ENCODE measurements at regions not wholly inside any gene's neighbourhood (a gene's known extent, or its start where the extent isn't known, plus 50 kb on each side); places are given as distances from the start of the nearest gene placed in this dataset.
"Not testable (repeated sequence)": the region's sequence is repeated elsewhere in the genome, so short reads cannot be mapped to it uniquely, and the experiment has no call there.

DNA sequence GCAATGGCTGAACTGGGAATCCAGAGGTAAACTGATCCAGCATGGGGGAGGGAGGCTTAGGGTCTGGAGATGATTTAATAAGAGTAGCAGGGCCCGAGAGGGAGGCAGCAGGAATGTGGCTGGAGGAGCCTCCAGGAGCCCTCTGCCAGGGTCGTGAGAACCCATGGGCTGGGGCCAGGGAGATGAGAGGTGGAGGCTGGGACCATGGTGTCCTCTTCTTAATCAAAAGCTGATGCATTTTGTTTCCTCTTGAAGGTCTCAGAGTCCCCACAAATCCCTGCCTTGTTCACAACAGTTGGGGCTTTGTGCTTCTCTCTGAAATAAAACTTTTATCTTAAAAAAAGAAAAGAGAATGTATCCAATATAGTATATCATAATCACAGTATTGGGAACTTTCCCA lies 123.7 kb upstream of the ZNF516 start:
- Histone ChIP-seq H3K4me3 (ENCODE audit: low read length) (no peak overlapping the region), H3K9me3 (ENCODE audit: low read depth, low read length) (no peaks in the 10 kb centered on the region), H3K4me1 (ENCODE audit: insufficient read depth, low read length) (peaks cover 36% of the 10 kb centered on the region), H3K27me3 (ENCODE audit: insufficient read depth, low read length) (no peaks in the 10 kb centered on the region)

DNA sequence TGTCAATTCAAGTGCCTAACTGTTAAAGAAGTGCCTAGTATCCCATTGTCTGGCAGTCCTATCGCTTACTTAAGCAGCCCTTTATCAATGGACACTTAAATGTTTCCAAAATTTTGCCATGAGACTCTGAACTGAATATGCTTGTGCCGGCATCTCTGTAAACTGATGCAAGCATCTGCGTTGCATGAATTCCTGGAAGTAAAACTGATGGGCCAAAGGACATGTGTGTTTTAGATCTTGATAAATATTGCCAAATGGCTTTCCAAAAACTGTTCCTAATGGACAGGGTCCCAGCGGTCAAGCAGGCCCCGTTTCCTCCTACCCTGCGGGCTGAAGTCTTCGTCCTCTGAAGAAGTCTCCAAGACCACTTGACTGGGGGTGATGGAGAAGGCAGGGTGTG lies 121.3 kb upstream of the ZNF516 start:
- H3K9me3 ChIP-seq (ENCODE audit: low read depth, low read length), result no peaks in the 10 kb centered on the region
- peaks cover 29% of the 10 kb centered on the region for H3K4me1 ChIP-seq (ENCODE audit: insufficient read depth, low read length)
- H3K27me3 ChIP-seq (ENCODE audit: insufficient read depth, low read length), result no peaks in the 10 kb centered on the region
- no peak overlapping the region for H3K4me3 ChIP-seq (ENCODE audit: low read length)

DNA sequence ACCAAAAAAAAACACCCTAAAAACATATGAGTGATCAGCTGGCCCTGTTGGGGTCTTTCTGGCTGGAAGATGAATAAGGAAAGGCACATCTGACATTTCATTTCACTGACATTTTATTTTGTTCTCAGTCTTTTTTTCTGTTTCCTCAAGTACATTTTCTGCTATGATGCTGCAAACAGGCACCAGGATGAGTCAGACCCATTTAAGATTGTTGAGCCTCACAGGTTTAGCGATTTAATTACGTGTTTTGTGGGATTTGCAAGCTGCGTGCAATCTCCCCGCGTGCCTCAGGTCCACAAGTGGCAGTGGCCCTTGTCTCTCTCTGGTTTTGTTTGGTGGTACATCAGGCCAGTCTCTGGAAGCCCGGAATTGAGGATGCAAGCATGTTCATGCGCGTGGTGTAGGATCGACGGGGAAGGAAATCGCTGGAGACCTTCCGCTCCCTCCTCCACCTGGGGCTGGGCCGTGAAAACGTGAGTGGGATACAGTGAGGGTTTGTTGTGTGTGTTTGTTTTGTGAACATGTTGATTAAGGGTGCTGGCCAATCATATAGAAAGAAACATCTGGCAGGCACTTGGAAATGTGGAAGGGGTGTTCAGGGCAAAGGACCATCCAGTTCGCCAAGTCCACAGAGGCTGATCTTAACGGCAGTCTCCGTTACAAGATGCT lies 120.2 kb upstream of the ZNF516 start:
- no peaks in the 10 kb centered on the region for H3K27me3 ChIP-seq (ENCODE audit: insufficient read depth, low read length)
- H3K4me1 ChIP-seq (ENCODE audit: insufficient read depth, low read length), result peaks cover 17% of the 10 kb centered on the region
- H3K4me3 ChIP-seq (ENCODE audit: low read length), result no peak overlapping the region
- H3K9me3 ChIP-seq (ENCODE audit: low read depth, low read length), result no peaks in the 10 kb centered on the region

DNA sequence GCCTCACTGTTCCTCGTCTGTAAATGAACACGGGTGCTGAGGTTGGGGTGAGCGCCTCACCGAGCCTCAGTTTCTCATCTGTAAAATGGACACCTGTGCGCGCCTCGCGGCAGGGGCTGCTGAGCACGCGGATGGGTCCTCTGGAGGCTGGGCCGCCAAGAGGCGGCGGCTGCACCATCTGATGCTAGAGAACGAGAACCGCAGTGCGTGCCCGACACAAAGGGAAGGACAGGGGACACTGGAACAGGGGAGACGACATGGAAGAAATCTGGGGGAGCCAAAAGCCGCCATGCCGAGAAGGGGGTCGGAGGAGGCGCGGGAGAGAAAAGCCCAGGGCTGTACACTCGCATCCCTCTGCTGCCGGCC lies 118.7 kb upstream of the ZNF516 start:
- H3K4me1 ChIP-seq (ENCODE audit: insufficient read depth, low read length), result peaks cover 4% of the 10 kb centered on the region
- no peak overlapping the region for H3K4me3 ChIP-seq (ENCODE audit: low read length)
- no peaks in the 10 kb centered on the region for H3K9me3 ChIP-seq (ENCODE audit: low read depth, low read length)
- H3K27me3 ChIP-seq (ENCODE audit: insufficient read depth, low read length), result no peaks in the 10 kb centered on the region

DNA sequence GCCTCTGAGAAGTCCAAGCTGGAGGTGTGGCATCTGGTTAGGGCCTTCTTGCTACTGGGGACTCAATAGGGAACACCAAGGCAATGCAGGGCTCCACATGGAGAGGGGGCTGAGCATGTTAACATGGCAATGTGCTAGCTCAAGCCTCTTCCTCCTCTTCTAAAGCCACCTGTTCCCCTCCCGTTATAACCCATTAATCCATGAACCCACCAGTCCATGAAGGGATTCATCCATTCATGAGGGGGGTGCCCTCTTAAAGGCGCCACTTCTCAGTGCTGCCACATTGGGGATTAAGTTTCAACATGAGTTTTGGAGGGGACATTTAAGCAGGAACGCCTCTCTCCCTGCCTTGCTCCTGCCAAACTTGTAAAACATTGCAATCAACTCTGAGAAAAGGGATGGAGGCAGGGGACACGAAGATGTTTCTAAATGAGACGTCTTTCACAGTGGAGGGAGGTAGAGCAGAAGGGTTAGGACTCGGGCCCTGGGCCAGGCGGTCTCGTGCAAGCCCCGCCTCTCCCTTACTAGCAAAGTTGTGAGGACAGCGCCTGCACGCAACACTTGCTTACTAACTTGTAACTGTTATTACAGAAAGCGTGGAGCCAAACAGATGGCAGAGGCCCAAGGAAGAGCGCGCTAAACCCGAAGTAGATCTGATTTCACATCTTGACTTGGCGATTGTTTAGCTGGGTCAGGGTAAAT lies 118.2 kb upstream of the ZNF516 start:
- Histone ChIP-seq H3K4me3 (ENCODE audit: low read length) (no peak overlapping the region), H3K9me3 (ENCODE audit: low read depth, low read length) (no peaks in the 10 kb centered on the region), H3K4me1 (ENCODE audit: insufficient read depth, low read length) (no peaks in the 10 kb centered on the region), H3K27me3 (ENCODE audit: insufficient read depth, low read length) (no peaks in the 10 kb centered on the region)

DNA sequence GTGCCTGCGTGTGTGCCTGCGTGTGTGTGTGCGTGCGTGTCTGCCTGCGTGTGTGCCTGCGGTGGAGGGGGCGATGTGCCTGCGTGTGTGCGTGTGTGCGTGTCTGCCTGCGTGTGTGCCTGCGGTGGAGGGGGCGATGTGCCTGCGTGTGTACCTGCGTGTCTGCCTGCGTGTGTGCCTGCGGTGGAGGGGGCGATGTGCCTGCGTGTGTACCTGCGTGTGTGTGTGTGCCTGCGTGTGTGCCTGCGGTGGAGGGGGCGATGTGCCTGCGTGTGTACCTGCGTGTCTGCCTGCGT lies 116.7 kb upstream of the ZNF516 start:
- H3K9me3 ChIP-seq (ENCODE audit: low read depth, low read length); H3K27me3 ChIP-seq (ENCODE audit: insufficient read depth, low read length); H3K4me1 ChIP-seq (ENCODE audit: insufficient read depth, low read length); H3K4me3 ChIP-seq (ENCODE audit: low read length): not testable (repeated sequence)

DNA sequence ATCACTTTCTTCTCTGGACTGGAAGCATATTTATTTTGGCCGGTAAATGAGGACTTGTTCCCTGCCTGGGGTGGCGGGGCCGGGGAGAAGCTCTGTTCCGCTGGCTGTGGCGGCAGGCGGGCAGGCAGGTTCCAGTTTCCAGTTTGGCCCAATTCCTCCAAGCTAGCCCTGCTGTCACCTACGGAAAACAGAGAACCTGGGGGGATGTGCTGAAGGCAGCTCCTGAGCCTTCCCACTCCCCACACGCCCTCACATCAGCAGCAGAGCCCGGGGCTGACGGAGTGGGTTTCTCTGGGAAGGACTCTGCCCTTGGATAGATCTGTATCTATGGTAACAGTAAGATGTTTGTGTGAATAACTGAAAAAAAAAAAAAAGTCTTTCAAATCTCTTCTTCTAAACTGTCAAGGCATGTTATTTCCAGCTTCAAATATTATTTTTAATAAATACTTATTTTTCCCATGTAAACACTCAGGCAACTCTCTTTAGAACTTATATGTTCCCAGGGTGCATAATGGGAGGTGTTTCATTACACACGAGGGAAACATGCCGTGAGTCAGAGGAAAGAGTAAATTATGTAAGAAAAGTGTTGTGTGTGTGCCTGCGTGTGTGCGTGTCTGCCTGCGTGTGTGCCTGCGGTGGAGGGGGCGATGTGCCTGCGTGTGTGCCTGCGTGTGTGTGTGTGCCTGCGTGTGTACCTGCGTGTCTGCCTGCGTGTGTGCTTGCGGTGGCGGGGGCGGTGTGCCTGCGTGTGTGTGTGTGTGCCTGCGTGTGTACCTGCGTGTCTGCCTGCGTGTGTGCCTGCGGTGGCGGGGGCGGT lies 116.1 kb upstream of the ZNF516 start:
- H3K4me1 ChIP-seq (ENCODE audit: insufficient read depth, low read length), result no peaks in the 10 kb centered on the region
- H3K27me3 ChIP-seq (ENCODE audit: insufficient read depth, low read length), result no peaks in the 10 kb centered on the region
- no peak overlapping the region for H3K4me3 ChIP-seq (ENCODE audit: low read length)
- no peaks in the 10 kb centered on the region for H3K9me3 ChIP-seq (ENCODE audit: low read depth, low read length)

DNA sequence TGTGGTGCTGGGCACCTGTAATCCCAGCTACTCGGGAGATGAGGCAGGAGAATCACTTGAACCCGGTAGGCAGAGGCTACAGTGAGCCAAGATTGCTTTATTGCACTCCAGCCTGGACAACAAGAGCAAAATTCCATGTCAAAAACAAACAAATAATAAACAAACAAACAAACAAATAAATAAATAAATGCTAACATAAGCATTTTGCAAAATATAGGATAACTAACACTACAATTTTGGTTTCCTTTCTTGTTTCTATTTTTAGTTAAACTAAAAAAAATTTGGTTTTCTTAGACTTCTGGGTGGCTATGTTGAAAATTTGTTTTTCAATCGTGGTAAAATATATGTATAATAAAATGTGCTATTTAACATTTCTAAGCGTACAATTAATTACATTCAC lies 115.0 kb upstream of the ZNF516 start:
- no peaks in the 10 kb centered on the region for H3K9me3 ChIP-seq (ENCODE audit: low read depth, low read length)
- no peaks in the 10 kb centered on the region for H3K27me3 ChIP-seq (ENCODE audit: insufficient read depth, low read length)
- H3K4me3 ChIP-seq (ENCODE audit: low read length), result no peak overlapping the region

DNA sequence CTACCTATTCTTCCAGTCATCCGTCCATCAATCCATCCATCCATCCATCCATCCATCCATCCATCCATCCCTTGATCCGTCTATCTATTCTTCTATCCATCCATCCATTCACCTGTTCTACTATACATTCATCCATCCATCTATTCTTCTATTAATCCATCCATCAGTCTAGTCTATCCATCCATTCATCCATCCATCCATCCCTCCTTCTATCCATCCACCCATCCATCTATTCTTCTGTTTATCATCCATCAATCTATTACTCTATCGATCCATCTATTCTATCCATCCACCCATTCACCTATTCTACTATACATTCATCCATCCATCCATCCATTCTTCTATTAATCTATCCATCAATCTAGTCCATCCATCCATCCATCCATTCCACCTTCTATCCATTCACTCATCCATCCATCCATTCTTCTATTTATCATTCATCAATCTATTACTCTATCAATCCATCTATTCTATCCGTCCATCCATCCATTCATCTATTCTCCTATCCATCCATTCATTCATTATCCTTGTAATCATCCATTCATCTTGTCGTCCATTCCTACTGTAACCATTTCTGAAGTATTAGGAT lies 110.4 kb upstream of the ZNF516 start:
- Histone ChIP-seq H3K27me3 (ENCODE audit: insufficient read depth, low read length) (no peaks in the 10 kb centered on the region), H3K4me1 (ENCODE audit: insufficient read depth, low read length) (no peaks in the 10 kb centered on the region), H3K4me3 (ENCODE audit: low read length) (no peak overlapping the region), H3K9me3 (ENCODE audit: low read depth, low read length) (no peaks in the 10 kb centered on the region)

More for the DNA sequence above, 115.0 kb upstream of the ZNF516 start:
- no peaks in the 10 kb centered on the region for H3K4me1 ChIP-seq (ENCODE audit: insufficient read depth, low read length)

DNA sequence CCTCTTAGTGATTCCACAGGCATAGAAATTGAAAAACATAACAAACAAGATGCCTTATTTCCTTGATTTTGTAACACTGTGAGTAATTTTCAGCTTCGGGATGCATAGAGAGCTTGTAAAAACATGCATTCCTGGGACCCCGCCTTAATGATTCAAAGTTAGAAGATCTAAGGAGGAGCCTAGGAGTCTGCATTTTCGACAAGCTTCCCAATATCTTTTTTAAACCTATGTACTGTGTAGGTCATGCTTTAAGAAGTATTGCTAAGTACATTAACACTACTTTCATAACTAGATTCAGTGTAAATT lies 109.8 kb upstream of the ZNF516 start:
- H3K9me3 ChIP-seq (ENCODE audit: low read depth, low read length), result no peaks in the 10 kb centered on the region
- H3K4me3 ChIP-seq (ENCODE audit: low read length), result no peak overlapping the region
- H3K27me3 ChIP-seq (ENCODE audit: insufficient read depth, low read length), result no peaks in the 10 kb centered on the region
- no peaks in the 10 kb centered on the region for H3K4me1 ChIP-seq (ENCODE audit: insufficient read depth, low read length)

DNA sequence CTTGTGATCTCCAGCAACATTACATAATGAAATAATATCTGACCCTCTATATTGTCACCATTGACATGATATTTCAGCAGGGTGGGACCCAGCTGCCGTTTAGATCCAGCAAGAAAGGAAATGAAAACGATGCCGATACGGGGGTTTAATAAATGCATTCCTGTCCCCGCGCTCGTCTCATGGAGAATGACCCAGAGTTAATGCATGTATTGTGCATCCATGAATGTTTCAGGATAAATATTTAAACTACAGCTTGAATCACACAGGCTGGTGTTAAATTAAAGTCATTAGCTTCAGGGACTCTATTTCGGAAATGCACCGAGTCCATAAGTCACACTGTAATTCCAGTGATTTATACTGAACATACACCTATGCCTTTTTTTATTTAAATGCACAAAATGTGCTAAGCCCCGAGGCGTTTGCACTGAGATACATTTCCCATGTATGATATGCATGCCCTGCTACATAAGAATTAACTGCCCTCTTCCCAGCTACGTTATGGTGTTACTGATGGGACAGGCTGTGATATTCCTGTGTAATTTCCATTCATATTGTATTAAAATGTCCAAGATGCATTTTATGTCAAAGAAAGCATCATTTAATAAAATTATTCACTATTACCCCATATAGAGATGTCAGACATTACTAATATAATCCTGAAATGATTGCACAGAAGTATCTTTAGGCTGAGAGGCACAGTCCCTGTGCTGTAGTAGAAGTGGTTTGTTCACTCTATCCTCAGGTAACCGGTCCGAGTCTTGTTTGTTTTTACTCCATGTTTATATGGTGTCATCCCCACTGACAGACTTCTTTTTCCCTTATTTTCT lies 109.3 kb upstream of the ZNF516 start:
- H3K4me3 ChIP-seq (ENCODE audit: low read length), result no peak overlapping the region
- no peaks in the 10 kb centered on the region for H3K4me1 ChIP-seq (ENCODE audit: insufficient read depth, low read length)
- H3K9me3 ChIP-seq (ENCODE audit: low read depth, low read length), result no peaks in the 10 kb centered on the region
- H3K27me3 ChIP-seq (ENCODE audit: insufficient read depth, low read length), result no peaks in the 10 kb centered on the region

DNA sequence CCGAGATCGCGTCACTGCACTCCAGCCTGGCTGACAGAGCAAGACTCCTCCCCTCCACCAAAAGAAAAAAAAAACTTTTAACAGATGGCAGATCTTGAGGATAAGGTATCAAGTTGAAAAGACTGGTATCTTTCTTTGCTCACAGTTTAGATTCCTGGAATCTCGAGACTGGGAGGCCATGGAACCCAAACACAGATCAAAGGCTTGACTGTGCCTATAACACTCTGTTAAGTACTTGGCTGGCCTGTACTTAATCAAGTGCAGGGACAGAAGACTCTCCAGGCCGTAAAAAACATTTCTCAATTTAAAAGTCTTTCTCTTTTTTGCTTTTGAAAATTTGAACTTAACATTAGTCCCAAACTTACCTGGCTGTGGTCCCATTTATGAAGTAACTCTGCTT lies 107.1 kb upstream of the ZNF516 start:
- no peaks in the 10 kb centered on the region for H3K27me3 ChIP-seq (ENCODE audit: insufficient read depth, low read length)
- no peaks in the 10 kb centered on the region for H3K9me3 ChIP-seq (ENCODE audit: low read depth, low read length)

DNA sequence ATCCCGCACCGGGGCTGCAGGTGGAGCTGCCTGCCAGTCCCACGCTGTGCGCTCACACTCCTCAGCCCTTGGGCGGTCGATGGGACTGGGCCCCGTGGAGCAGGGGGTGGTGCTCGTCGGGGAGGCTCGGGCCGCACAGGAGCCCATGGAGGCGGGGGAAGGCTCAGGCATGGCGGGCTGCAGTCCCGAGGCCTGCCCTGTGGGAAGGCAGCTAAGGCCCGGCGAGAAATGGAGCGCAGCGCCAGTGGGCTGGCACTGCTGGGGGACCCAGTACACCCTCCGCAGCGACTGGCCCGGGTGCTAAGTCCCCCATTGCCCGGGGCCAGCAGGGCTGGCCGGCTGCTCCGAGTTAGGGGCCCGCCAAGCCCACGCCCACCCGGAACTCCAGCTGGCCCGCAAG lies 105.0 kb upstream of the ZNF516 start:
- H3K4me3 ChIP-seq (ENCODE audit: low read length); H3K27me3 ChIP-seq (ENCODE audit: insufficient read depth, low read length); H3K4me1 ChIP-seq (ENCODE audit: insufficient read depth, low read length); H3K9me3 ChIP-seq (ENCODE audit: low read depth, low read length): not testable (repeated sequence)

More for the DNA sequence above, 107.1 kb upstream of the ZNF516 start:
- Histone ChIP-seq H3K4me3 (ENCODE audit: low read length) (no peak overlapping the region), H3K4me1 (ENCODE audit: insufficient read depth, low read length) (no peaks in the 10 kb centered on the region)

DNA sequence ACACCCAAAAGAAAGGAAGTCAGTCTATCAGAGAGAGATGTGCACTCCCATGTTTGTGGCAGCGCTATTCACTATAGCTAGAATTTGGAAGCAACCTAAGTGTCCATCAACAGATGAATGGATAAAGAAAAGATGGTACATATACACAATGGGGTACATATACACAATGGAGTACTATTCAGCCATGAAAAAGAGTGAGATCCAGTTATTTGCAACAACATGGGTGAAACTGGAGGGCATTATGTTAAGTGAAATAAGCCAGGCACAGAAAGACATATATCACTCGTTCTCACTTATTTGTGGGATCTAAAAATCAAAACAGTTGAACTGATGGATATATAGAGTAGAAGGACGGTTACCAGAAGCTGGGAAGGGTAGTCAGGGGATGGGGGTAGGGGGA lies 99.9 kb upstream of the ZNF516 start:
- H3K9me3 ChIP-seq (ENCODE audit: low read depth, low read length), result no peaks in the 10 kb centered on the region
- peaks cover 12% of the 10 kb centered on the region for H3K4me1 ChIP-seq (ENCODE audit: insufficient read depth, low read length)
- no peak overlapping the region for H3K4me3 ChIP-seq (ENCODE audit: low read length)
- H3K27me3 ChIP-seq (ENCODE audit: insufficient read depth, low read length), result no peaks in the 10 kb centered on the region

DNA sequence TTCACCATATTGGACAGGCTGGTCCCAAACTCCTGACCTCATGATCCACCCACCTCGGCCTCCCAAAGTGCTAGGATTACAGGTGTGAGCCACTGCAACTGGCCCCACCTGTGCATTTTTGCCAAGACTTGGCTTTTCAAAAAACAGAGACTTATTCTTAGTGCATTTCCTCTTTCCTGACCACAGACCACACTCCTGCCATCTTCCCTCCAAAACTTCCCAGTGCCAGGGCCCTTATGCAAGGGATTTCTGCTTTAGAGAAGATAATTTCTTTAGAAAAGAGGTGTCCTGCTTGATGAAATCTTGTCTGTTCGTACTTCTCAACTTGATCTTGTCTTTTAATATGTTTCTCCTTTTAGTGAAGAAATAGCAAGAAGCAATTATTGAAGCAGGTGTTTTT lies 98.8 kb upstream of the ZNF516 start:
- H3K27me3 ChIP-seq (ENCODE audit: insufficient read depth, low read length), result no peaks in the 10 kb centered on the region
- H3K9me3 ChIP-seq (ENCODE audit: low read depth, low read length), result no peaks in the 10 kb centered on the region
- H3K4me1 ChIP-seq (ENCODE audit: insufficient read depth, low read length), result peaks cover 22% of the 10 kb centered on the region
- H3K4me3 ChIP-seq (ENCODE audit: low read length), result no peak overlapping the region
